Fibroblast of villous mesenchyme (primary cell): ENCODE measurements at regions not wholly inside any gene's neighbourhood (a gene's known extent, or its start where the extent isn't known, plus 50 kb on each side); places are given as distances from the start of the nearest gene placed in this dataset.

Experiments used
- DNase-seq: peaks from one replicate; pipeline ENCODE4 v3.0.0-alpha.2; 2010; ENCODE audit warnings: low read depth
- H3K4me3 ChIP-seq: 2 replicates; pipeline ENCODE4 v1.5.1; 2011; ENCODE audit warnings: low read depth, mild to moderate bottlenecking, low read length
- TF ChIP-seq, protein P1 (sequence below): IDR thresholded peaks from 2 replicates; pipeline ENCODE4 v1.5.1; 2012; ENCODE audit warnings: low read depth, mild to moderate bottlenecking, low read length; ENCODE audit not compliant: insufficient read depth

DNA sequence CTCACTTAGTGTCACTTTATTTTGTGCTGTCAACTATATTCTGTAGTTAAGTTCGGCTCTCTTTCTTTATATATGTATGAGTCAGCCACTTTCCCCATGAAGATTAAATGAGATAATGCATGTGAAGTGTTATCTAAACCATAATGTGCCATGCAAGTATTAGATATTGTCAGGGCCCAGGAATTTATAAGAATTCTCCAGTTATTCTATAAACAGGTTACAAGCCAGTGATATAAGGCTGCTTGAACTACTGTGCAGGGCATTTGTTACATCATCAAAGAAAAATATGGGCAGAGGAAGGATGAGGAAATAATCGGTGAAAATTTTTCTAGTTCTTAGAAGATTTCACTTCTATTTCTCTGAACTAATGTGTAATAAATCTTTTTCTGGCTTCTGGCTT, 1049.0 kb upstream of the NR2F2 start:
- DNase-seq = peak; percentile 83
- no peak overlapping the region for H3K4me3 ChIP-seq
- TF ChIP-seq, protein P1, sequence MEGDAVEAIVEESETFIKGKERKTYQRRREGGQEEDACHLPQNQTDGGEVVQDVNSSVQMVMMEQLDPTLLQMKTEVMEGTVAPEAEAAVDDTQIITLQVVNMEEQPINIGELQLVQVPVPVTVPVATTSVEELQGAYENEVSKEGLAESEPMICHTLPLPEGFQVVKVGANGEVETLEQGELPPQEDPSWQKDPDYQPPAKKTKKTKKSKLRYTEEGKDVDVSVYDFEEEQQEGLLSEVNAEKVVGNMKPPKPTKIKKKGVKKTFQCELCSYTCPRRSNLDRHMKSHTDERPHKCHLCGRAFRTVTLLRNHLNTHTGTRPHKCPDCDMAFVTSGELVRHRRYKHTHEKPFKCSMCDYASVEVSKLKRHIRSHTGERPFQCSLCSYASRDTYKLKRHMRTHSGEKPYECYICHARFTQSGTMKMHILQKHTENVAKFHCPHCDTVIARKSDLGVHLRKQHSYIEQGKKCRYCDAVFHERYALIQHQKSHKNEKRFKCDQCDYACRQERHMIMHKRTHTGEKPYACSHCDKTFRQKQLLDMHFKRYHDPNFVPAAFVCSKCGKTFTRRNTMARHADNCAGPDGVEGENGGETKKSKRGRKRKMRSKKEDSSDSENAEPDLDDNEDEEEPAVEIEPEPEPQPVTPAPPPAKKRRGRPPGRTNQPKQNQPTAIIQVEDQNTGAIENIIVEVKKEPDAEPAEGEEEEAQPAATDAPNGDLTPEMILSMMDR = no peak

DNA sequence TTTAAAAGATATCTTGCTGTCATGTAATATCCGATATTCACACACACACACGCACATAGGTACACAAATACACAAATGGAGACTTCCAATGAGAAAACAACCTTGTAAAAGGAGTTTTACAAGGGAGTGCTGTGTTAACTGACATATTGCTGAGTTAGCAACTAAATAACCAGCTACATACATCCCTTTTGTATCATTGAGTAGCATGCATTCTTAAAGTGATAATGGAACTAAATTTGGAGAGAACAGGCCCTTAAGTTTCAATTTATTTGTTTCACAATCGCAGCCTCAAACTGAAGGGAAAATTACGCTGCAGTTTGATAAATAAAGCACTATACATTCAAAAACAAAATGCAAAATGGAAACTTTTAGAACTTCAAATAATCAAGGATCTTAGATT, 1046.0 kb upstream of the NR2F2 start:
- TF ChIP-seq, protein P1 = no peak
- no peak overlapping the region for H3K4me3 ChIP-seq
- no peak for DNase-seq

DNA sequence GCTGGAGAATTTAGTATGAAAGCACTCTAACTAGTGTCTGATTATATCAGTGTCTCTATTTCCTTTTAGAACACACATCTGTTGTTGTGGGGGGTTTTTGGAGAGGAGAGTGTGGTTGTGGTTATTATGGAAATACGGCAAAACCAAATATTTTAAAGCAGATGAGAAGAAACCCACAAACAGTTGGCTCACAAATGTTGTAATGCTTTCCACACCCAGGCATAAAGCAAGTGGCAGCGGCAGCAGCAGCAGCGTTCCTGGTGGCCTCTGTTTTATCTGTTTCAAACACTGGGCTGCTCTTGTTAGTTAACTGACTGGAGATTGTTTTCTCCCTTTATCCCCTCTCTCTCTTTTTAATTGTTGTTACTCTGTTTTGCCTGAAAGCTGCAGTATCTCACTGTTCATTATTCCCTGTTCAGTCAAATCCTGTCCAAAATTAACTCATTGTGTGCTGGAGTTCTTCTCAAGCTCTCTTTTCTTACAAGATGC, 1045.5 kb upstream of the NR2F2 start:
- TF ChIP-seq, protein P1 = peak; percentile 25
- DNase-seq = peak; percentile 90
- no peak overlapping the region for H3K4me3 ChIP-seq

DNA sequence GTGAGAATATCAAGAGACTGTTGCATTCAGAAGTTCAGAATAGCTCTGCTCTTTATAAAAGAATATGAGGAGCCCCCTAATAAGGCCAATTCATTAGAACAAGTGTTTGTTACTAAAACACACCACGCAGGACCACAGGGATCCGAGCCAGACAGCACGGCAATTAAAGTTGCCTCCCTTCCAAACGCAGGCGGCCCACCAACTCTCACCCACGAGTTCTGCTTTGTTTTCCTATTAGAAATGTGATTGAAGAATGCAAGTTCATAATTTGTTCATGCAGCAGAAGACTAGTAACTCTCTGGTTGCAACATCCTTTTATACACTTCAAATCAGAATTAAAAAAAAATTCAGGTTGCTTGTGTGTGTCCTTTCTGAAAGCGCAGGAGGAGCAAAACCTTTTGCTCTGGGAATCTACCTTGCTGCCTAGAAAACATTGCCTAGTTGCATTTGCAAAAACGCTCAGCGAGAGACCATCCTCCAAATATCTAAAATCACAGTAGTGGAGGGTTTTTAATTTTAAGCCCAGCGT, 1044.1 kb upstream of the NR2F2 start:
- H3K4me3 ChIP-seq = no peak overlapping the region
- TF ChIP-seq, protein P1 = no peak
- no peak for DNase-seq

DNA sequence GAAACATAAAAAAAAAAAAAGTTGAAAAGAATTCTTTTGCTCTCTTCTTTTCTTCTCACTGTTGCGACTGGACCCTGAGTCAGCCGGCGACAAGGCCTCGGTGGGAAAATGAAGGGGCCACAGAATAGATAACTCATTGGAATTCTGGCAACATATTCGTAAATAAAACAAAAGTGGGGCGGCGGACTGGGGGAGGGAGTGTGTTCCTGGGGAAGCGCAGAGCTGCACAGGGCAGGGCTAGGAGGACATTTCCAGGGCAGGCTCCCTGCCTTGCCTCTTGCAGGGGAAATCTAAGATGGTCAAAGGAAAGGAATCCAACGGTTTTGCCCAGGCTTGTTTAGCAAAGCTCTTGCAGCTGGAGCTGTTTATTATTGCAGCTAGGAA, 1042.8 kb upstream of the NR2F2 start:
- DNase-seq = no peak
- TF ChIP-seq, protein P1 = no peak
- H3K4me3 ChIP-seq = no peak overlapping the region

DNA sequence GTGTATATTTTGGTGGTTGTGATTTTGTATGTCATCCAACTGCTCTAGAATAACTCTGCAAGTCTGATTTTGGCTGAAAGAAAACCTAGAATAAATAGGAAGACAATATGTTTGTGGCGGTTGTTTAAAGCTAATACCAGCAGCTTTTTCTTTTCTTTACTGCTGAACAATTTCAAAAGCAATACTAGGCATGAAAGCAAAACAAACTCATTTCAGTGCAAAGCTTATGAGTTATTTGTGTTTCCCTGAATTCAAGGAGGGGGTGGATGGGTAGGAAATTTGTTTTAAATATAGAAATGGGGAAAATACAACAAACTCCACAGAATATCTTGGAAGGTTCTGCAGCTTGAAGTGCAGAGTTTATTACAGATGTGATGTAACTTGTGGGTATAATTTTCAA, 1041.9 kb upstream of the NR2F2 start:
- H3K4me3 ChIP-seq = no peak overlapping the region
- DNase-seq = no peak
- TF ChIP-seq, protein P1 = no peak
